ENCODE measurements at regions not wholly inside any gene's neighbourhood (a gene's known extent, or its start where the extent isn't known, plus 50 kb on each side); places are given as distances from the start of the nearest gene placed in this dataset.

DNA sequence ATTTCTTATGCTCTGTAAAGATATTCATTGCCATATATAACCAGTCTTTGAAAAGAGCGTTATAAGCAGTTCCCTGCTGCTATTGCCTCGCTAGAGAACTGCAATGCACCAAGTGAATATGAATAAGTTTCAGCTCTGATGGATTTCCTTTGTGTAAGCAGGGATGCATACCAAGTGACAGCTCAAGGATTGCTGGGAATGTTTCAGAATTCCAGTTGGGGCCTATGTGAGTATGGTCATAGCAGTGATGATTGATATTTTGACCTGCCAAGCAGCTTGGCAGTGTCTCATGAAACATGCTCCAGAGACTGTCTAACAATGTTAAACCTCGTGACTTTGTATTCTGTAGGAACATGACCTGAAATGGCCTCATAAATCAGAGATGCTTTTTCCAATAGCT is 312.6 kb downstream of the C11orf87 start:
- Mint-ChIP-seq H3K27ac (no peak overlapping the region), H3K27me3 (no peaks in the 10 kb centered on the region), H3K9me3 (no peaks in the 10 kb centered on the region), H3K36me3 (no peaks in the 10 kb centered on the region), H3K4me3 (no peak overlapping the region), H3K4me1 (no peaks in the 10 kb centered on the region)
- no peak for DNase-seq

DNA sequence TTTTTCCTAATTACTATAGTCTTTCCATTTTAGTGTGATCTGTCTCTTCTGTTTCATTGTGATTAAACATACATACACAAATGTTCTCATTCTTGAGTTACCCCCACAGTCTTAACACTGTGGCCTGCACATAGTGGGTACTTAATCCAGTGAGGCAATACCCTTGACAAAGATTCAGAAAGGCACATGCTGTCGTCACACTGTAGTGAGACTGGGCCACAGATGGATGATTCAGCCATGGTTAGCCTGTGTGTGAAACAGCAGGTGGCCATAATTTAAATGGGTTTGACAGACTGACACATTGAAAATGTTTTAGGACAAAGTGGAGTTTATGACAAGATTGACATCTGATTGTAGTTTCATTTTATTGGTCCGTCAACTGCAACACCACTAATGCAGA is 313.1 kb downstream of the C11orf87 start:
- no peaks in the 10 kb centered on the region for H3K36me3 Mint-ChIP-seq
- DNase-seq: no peak
- no peaks in the 10 kb centered on the region for H3K9me3 Mint-ChIP-seq
- no peak overlapping the region for H3K4me3 Mint-ChIP-seq
- no peaks in the 10 kb centered on the region for H3K27me3 Mint-ChIP-seq
- no peaks in the 10 kb centered on the region for H3K4me1 Mint-ChIP-seq
- no peak overlapping the region for H3K27ac Mint-ChIP-seq

DNA sequence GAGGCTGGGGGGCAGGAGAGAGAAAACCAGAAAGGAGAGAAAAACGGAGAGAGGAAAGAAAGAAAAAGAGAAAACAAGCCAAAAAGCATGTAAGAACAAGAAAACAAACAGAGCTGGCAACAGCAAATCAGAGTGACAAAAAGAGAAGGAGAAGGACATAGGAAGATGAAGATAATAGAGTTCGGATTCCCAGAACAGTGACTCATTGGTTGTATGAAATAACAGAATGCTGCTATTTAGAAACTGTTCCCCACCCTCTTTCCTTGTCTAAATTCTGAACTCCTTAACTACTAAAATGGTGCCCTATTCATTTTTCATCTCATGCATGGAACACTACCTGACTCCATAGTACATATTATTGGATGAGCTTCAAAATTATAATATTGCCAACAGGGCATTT is 317.4 kb downstream of the C11orf87 start:
- DNase-seq: no peak
- Mint-ChIP-seq H3K36me3 (no peaks in the 10 kb centered on the region), H3K27ac (no peak overlapping the region), H3K4me1 (no peaks in the 10 kb centered on the region), H3K27me3 (no peaks in the 10 kb centered on the region), H3K9me3 (no peaks in the 10 kb centered on the region), H3K4me3 (no peak overlapping the region)

DNA sequence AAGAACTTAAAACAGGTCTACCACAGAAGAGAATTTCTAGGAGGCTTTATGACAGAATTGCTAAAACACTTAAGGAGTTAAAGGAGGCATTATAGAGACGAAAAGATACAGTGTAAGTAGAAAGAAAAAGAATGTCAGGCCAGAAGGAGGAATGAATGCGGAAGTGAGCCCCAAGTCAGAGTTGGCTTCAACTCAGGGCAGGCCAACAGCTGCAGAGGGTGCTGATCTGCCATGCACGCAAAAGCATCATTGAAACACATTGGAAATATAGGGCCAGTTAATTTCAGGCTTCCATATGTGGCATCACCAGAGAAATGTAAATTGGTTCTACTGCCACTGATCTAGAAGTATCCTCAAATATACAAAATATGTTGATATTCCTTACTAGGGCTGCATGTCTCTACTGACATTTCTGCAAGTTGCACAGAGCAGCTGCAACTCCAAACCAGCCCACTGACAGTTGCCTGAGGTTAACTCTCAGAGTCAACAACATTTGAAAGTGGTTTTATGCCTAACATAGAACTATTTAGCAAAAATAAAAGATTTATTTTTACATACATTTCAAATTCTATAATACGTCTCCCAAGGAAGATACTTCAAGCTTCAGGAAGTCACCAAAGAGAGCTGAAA is 324.1 kb downstream of the C11orf87 start:
- Mint-ChIP-seq H3K27ac (no peak overlapping the region), H3K4me3 (no peak overlapping the region), H3K27me3 (peaks cover 4% of the 10 kb centered on the region), H3K36me3 (no peaks in the 10 kb centered on the region), H3K9me3 (no peaks in the 10 kb centered on the region), H3K4me1 (no peaks in the 10 kb centered on the region)
- DNase-seq: no peak

DNA sequence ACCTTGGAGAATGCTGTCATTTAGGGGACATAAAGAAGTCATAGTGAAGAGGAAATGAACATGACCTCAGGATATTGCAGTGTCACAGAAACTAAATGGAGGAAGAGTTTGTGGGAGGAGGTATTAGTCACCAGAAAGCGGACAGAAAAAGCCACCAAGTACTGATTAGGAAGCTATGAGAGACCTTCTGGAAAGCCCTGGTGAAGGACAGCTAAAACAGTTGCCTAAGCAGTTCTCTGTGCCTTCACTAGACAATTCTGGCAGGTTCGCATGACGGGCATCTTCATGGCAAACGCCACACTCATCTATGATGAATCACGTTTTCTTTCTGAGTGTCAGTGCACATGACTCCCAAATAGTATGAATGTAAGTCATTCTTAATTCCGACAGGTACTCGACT is 325.8 kb downstream of the C11orf87 start:
- Mint-ChIP-seq H3K9me3 (no peaks in the 10 kb centered on the region), H3K4me1 (no peaks in the 10 kb centered on the region), H3K27me3 (peaks cover 4% of the 10 kb centered on the region), H3K36me3 (no peaks in the 10 kb centered on the region), H3K27ac (no peak overlapping the region), H3K4me3 (no peak overlapping the region)
- no peak for DNase-seq

DNA sequence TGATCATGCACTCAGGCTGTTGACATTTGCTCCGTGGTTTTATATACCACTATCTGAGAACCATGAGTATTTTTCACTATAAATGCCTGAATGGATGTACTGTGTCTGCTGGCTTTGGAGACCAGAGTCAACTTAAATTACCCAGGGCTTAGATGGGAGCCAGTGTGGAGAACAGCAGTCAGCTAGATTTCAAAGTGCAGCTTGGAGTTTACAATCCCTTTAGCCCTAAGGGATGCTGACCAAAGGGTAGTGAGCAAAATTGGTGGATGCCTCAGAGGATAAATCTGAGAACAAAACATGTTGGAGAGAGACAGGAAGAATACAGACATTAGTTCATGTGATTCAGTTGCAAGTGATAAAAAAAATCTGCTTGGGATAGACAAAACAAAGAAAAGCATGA is 327.5 kb downstream of the C11orf87 start:
- Mint-ChIP-seq H3K4me3 (no peak overlapping the region), H3K27ac (no peak overlapping the region), H3K27me3 (peaks cover 4% of the 10 kb centered on the region), H3K36me3 (no peaks in the 10 kb centered on the region), H3K4me1 (no peaks in the 10 kb centered on the region), H3K9me3 (no peaks in the 10 kb centered on the region)
- DNase-seq: no peak

DNA sequence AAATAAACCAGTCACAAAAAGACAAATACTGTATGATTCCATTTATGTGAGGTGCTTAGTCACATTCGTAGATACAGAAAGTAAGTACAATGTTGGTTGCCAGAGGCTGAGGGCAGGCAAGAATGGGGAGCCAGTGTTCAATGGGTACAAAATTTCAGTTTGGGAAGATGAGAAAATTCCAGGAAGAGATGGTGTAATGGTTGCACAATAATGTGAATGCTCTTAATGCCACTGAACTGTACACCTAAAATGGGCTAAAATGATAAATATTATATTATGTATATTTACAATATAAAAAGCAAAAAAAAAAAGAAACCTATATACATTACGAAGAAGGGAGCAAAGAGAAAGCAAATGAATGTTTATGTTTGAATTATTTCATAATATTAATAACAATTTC is 329.0 kb downstream of the C11orf87 start:
- no peaks in the 10 kb centered on the region for H3K36me3 Mint-ChIP-seq
- peaks cover 4% of the 10 kb centered on the region for H3K27me3 Mint-ChIP-seq
- H3K4me3 Mint-ChIP-seq: no peak overlapping the region
- no peaks in the 10 kb centered on the region for H3K9me3 Mint-ChIP-seq
- no peak overlapping the region for H3K27ac Mint-ChIP-seq
- H3K4me1 Mint-ChIP-seq: no peaks in the 10 kb centered on the region
- DNase-seq: no peak

DNA sequence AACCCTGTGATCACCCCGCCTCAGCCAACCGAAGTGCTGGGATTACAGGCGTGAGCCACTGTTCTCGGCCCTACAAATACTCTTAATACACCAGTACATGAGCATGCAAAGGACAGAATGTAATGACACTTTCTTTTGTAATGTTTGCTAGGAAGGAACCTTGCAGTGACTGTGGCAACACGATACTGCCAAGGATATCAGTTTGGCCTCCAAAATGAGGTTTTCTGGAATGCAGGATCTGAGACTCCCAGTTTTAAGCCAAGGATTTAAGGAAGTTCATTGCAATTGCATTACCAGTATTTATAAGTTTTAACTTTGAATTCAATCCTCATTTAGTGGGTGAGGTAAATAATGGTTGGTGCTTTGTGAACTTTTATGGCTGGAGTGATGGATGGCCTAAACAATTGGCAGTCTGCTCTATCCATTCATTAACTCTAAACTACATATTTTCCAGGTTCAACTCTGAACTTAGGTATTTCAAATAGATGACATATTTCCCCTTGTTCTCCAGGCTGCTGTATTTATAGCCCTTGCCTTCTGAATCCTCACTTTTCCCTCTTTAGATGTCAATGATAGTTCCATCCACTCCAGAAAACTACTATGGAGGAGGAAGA is 330.3 kb downstream of the C11orf87 start:
- no peaks in the 10 kb centered on the region for H3K9me3 Mint-ChIP-seq
- H3K36me3 Mint-ChIP-seq: no peaks in the 10 kb centered on the region
- H3K4me3 Mint-ChIP-seq: no peak overlapping the region
- peaks cover 4% of the 10 kb centered on the region for H3K27me3 Mint-ChIP-seq
- H3K4me1 Mint-ChIP-seq: no peaks in the 10 kb centered on the region
- no peak for DNase-seq
- no peak overlapping the region for H3K27ac Mint-ChIP-seq

DNA sequence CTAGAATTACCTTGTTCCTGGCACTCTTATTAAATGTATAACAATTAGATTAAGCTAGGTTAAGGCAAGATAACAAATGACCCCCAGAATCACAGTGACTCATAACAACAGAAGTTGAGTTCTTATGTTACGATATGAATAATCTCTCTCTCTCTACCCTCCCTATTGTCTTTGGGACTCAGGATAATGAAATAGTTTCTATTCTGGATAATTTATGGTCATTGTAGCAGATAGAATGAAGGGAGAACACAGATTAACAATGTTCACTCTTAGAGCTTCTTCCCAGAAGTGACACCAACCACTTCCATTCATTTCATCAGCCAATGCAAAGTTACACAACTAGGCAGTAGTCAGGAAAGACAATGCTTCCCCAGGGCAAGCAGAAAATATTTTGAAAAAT is 334.5 kb downstream of the C11orf87 start:
- H3K4me1 Mint-ChIP-seq: no peaks in the 10 kb centered on the region
- no peak overlapping the region for H3K27ac Mint-ChIP-seq

DNA sequence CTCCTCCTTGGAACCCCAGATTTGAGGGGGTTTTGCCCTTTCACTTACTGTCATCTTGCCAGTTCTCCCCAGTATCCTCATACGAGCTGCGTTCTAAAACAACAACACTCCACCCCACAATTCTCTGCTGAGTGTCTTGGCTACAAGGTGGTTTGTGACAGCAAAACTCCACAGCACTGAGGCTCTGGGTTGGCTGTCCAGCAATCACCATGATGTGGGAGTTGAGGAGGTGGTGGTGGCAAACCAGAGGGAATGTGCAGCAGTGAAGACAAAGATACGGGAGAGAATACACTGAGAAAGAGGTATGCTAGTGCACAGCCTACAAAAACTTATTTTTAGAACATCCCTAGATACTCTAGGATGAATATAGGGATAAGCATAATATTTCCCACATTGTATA is 335.0 kb downstream of the C11orf87 start:
- H3K9me3 Mint-ChIP-seq: peaks cover 9% of the 10 kb centered on the region
- DNase-seq: no peak
- no peaks in the 10 kb centered on the region for H3K27me3 Mint-ChIP-seq
- H3K36me3 Mint-ChIP-seq: no peaks in the 10 kb centered on the region
- H3K4me1 Mint-ChIP-seq: no peaks in the 10 kb centered on the region
- no peak overlapping the region for H3K4me3 Mint-ChIP-seq
- no peak overlapping the region for H3K27ac Mint-ChIP-seq

More for the DNA sequence above, 334.5 kb downstream of the C11orf87 start:
- no peak for DNase-seq
- Mint-ChIP-seq H3K4me3 (no peak overlapping the region), H3K36me3 (no peaks in the 10 kb centered on the region), H3K9me3 (peaks cover 9% of the 10 kb centered on the region), H3K27me3 (no peaks in the 10 kb centered on the region)

DNA sequence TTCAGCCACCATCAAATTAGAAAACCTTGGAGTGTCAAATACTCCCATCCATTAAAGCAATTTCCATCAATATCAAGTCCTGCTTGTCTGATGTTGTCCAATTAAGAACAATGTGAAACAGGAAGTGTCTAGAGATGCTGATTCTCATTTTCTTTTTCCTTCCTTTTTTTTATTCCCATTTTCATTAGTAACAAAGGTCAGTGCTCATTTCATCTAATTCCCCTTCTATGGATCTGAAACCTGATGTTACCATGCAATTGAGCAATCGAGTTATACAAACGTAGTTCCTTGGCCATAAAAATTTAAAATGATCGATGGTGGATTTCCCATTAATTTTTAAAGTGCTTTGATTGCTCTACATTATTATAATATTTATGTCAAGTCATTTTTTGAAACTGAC is 330.6 kb upstream of the ZC3H12C start:
- Mint-ChIP-seq H3K9me3 (peaks cover 9% of the 10 kb centered on the region), H3K4me3 (no peak overlapping the region), H3K4me1 (no peaks in the 10 kb centered on the region), H3K36me3 (no peaks in the 10 kb centered on the region), H3K27ac (no peak overlapping the region), H3K27me3 (no peaks in the 10 kb centered on the region)
- no peak for DNase-seq

DNA sequence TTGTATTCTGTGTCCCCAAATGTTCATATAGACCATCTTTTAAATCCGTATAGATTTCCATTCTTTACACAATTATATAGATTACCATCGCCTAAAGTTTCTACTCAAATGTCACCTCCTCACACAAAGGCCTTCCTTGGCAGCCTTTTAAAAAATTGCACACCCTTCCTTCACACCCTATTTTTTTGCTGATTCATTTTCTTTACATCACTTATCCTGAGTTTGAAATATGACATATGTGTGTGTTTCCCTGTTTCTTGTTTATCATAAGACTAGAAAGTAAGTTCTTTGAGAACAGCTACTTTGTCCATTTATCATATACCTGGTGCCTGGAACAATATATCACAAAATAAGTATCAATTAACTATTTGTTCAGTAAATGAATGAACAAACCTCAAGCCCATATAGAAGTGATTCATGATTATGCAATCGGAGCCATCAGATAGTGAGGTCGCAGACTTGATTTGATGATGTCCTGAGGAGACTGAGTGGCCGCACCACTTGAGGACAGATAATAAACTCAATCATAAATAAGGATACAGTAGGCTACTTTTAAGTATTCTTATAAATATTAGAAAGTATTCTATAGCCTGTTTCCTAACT is 327.4 kb upstream of the ZC3H12C start:
- Mint-ChIP-seq H3K36me3 (no peaks in the 10 kb centered on the region), H3K4me3 (no peak overlapping the region), H3K9me3 (peaks cover 4% of the 10 kb centered on the region), H3K27me3 (peaks cover 6% of the 10 kb centered on the region), H3K27ac (no peak overlapping the region), H3K4me1 (no peaks in the 10 kb centered on the region)
- DNase-seq: no peak

DNA sequence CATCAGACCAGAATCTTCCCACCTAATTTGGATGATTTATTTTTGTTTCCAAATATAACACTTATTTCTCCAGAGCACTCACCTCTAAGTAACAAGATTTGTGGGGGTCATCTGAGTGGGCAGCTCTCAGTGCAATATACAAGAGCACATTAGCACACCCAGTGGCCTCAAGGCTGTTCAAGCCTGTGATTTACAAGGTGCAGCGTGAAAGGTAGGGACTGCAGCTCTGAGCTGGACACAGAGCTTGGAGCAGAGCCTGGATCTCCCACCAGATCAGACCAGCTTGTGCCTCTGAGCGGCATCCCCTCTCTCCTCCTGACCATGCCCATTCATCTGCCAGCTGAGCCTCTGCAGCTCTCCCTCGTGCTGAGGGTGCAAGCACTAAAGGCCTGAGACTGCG is 323.3 kb upstream of the ZC3H12C start:
- Mint-ChIP-seq H3K4me3 (no peak overlapping the region), H3K9me3 (no peaks in the 10 kb centered on the region), H3K27me3 (peaks cover 6% of the 10 kb centered on the region), H3K27ac (no peak overlapping the region), H3K4me1 (no peaks in the 10 kb centered on the region), H3K36me3 (no peaks in the 10 kb centered on the region)
- no peak for DNase-seq

DNA sequence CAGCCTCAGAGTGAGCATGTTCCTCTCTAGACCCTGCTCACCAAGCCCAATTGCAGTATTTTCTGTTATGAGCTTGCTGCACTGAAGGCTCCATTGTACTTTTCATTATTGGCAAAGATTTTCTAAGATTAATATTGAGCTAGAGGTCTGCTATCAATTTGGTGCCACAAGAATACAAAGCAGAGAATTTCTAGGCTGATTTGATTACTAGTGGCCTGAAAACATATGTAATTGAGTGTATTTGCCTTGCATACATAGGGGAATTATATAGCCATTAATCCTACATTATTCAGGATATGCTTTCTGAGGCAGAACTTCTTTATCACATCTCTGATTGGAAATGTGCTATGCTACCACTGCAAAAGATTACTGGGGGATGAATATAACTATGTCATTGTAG is 322.9 kb upstream of the ZC3H12C start:
- Mint-ChIP-seq H3K4me3 (no peak overlapping the region), H3K4me1 (no peaks in the 10 kb centered on the region), H3K9me3 (no peaks in the 10 kb centered on the region)

DNA sequence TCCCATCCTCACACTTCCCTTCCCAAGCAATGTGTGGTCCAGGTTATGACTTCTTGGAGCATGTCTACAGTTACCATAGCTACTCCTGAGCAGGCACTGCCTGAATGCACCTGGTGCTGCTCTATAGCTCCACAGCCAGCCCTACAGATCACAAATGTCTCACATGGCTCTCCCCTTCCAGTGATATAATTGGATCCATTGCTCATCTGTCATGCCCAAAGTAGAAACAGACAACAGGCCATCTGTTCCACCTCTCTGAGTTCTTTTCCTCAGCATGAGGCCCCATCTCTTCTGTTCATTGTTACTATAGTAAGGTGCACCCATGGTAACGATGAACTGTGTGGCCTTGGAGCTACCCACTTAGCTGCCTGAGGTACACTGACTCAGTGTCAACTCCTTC is 320.3 kb upstream of the ZC3H12C start:
- H3K4me1 Mint-ChIP-seq: no peaks in the 10 kb centered on the region
- no peaks in the 10 kb centered on the region for H3K36me3 Mint-ChIP-seq
- H3K27me3 Mint-ChIP-seq: peaks cover 6% of the 10 kb centered on the region
- H3K4me3 Mint-ChIP-seq: no peak overlapping the region
- no peak overlapping the region for H3K27ac Mint-ChIP-seq
- no peaks in the 10 kb centered on the region for H3K9me3 Mint-ChIP-seq
- no peak for DNase-seq

More for the DNA sequence above, 322.9 kb upstream of the ZC3H12C start:
- Mint-ChIP-seq H3K36me3 (no peaks in the 10 kb centered on the region), H3K27ac (no peak overlapping the region), H3K27me3 (peaks cover 6% of the 10 kb centered on the region)
- no peak for DNase-seq

DNA sequence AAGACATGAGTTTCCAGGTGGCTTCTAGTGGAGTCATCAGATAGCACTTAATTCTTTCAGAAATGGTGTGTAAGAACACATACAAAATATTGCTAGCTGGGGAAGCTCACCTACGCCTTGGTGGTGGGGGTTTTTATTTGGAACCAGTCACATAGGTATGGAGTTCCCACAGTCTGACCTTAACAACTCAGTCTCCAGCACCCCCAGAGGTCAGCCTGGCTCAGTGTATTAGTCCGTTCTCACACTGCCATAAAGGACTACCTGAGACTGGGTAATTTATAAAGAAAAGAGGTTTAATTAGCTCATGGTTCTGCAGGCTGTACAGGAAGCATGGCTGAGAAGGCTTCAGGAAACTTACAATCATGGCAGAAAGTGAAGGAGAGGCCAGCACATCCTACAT is 317.5 kb upstream of the ZC3H12C start:
- H3K27me3 Mint-ChIP-seq: no peaks in the 10 kb centered on the region
- no peak overlapping the region for H3K27ac Mint-ChIP-seq
- H3K4me1 Mint-ChIP-seq: no peaks in the 10 kb centered on the region
- no peak overlapping the region for H3K4me3 Mint-ChIP-seq
- no peaks in the 10 kb centered on the region for H3K36me3 Mint-ChIP-seq
- no peaks in the 10 kb centered on the region for H3K9me3 Mint-ChIP-seq
- no peak for DNase-seq
